NCI-H187 (cell line): ENCODE measurements at regions not wholly inside any gene's neighbourhood (a gene's known extent, or its start where the extent isn't known, plus 50 kb on each side); places are given as distances from the start of the nearest gene placed in this dataset.
"Not testable (repeated sequence)": the region's sequence is repeated elsewhere in the genome, so short reads cannot be mapped to it uniquely, and the experiment has no call there.

ENCODE experiments used
- DNase-seq, 2 experiments: peaks; one replicate each; lab custom pipeline; 2025; lab: John Stamatoyannopoulos, UW

GRCh38 chr2:21782866-21783265 is 659.1 kb downstream of the TDRD15 start:
- no peak for DNase-seq

- no peak for DNase-seq
Observed at GRCh38 chr2:21787941-21788340, 664.2 kb downstream of the TDRD15 start.

GRCh38 chr2:21790311-21790710 is 666.5 kb downstream of the TDRD15 start:
- DNase-seq: not testable (repeated sequence)

GRCh38 chr2:21792571-21792970 is 668.8 kb downstream of the TDRD15 start:
- DNase-seq: no peak

GRCh38 chr2:21793461-21793860 is 669.7 kb downstream of the TDRD15 start:
- no peak for DNase-seq

GRCh38 chr2:21794611-21795010 is 670.8 kb downstream of the TDRD15 start:
- no peak for DNase-seq

DNA sequence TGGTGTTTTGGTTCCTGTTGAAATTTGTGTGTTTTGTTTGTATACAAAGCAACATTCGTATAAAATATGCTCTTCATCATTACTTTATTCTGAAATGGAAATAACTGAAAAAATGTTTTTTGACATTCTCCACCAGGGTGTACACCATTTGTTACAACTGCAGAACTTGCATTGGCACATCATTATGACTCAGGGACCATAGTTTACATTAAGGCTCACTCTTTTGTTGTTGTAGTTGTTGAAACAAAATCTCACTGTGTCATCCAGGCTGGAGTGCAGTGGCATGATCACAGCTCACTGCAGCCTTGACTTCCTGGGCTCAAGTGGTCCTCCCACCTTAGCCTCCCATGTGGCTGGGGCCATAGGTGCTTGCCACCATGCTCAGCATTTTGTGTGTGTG is 676.6 kb downstream of the TDRD15 start:
- DNase-seq: no peak

GRCh38 chr2:21803550-21803949 is 679.8 kb downstream of the TDRD15 start:
- no peak for DNase-seq

DNA sequence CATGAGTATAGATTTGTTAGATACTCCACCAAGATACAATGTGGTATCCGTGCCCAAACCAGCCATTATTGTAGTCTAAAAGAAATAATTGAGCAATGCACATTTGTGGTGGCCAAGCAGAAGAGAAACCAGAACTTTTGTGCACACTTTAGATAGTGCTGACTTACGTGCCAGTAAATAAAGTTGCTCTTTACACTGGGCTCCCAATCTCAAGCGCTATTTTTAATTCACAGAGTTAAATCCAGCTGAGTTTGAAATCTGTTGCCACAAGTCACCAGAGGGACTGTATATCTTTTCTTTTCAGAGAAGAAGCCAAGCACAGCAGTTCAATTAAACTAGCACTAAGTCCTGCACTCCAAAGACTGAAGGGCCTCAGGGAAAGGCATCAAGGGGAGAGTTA is 680.4 kb downstream of the TDRD15 start:
- no peak for DNase-seq

DNA sequence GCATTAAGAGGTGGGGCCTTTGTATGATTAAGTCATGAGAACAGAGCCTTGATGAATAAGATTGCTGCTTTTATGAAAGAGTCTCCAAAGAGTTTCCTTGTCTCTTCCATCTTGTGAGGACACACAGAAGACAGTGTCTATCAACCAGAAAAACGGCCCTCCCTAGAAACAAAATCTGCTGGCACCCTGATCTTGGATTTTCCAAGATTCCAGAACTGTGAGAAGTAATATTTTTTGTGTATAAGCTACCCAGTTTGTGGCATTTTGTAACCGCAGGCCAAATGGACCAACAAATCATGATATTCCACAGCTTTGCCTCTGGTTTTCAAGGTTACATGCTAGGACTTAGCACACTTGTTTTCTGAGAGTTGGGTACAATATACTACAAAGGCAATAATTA is 687.8 kb downstream of the TDRD15 start:
- no peak for DNase-seq

- no peak for DNase-seq
Observed at GRCh38 chr2:21812766-21813165, 689.0 kb downstream of the TDRD15 start.

DNA sequence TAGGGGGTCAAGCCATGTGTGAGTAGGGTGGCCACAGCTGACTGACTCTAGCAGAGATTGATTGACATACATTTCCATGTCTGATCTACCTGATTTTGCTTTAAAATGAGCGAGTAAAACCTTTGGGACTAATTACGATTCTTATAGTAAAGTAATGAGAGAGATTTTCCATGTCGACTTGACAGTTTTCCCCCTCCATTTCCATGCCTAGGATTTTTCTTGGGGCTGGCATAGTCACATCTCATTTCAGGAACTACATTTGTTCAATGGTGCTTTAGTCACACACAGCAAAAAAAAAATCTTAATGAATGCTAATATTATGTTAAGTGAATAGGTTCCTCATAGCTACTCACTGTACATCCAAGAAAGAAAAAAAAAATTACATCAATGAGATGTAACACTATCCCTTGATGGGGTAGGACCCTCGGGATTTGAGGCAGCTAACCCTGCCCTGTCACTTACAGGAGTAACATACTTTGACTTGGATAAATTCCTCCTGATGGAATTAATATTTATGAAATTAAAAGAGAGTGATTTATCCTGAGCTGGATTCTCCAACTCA is 690.9 kb downstream of the TDRD15 start:
- no peak for DNase-seq

DNA sequence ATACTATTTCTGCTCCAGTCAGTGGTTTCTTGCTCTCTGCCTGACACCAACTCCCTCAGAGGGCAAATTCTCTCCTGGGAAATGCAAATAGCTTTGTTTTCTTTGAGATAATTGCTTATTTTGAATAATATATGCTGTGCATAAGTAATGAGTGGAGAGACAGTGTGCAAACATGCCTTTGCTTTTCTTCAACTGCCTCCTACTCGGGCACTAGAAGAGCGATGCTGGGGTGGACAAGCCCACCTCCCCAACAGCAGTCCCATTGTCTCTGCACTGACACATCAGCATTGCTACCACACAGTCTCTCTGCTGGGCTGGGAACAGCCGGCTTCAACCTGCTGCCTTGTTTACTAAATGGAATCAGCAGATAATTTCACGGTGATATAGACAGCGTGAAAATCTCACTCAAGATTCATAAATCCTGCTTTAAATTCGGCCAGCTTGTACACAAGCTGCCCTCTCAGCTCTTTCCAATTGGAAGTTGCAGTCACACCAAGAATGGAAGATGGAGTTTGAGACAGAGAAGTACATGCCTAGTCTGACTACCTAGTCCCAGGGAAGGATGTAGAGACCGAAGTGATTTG is 694.5 kb downstream of the TDRD15 start:
- no peak for DNase-seq

DNA sequence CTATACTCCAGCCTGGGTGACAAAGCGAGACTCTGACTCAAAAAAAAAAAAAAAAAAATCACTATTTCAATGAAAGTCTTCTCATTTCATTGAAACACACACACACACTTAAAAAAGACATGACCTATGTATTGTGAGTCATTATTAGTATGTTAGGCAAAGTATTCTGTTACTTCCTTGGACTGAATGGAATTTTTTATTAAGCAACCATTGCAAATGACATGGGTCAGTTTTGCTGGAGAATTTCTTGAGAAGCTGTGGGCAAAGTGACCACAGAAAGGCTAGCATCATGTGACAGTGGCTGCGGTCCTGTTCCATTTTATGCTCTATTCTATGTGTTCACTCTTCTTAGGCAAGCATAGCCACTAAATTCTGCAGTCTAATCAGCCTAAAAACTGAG is 695.7 kb downstream of the TDRD15 start:
- no peak for DNase-seq

GRCh38 chr2:21820271-21820670 is 696.5 kb downstream of the TDRD15 start:
- no peak for DNase-seq

DNA sequence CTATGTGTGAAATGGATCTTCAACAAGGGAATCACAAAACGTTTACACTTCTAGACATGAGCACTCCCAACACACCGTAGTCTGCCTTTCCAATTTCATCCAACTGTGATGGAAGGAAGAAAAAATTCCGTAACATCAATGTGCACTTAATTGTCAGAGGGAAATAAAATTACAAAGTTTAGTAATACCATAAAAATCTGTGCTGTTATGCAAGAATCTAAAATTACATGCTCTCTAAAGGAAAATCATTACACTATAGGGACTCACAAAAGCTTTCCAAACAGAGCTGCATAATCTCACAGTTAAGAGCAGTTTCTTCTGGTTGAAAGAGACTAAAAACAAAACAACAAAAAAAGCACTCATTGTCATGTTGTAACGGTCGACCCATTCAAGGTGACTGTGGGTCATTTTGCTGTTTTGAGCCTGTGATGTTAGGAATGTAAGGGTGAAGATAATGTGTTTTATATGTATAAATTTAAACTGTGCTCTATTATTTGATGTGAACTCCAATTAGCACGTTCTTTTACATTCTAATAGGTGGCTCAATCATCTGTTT is 698.0 kb downstream of the TDRD15 start:
- no peak for DNase-seq

DNA sequence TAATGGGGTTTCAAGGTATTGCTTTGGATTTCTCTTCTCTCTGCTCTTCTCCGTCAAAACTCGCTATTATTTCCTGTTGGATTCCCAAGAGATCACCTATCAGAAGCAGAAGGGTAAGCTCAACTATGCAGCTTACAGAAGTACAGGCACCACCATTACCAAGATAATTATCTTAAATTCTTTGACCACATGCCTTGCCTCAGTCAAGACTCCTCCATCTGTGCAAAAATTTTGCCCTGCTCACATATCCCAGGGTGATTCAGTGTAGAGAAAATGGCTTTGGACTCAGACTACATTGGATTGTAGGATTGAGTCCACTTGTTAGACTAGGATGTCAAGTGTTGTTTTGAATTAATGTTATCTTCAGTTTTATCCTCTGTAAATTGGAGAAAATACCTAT is 698.7 kb downstream of the TDRD15 start:
- no peak for DNase-seq

DNA sequence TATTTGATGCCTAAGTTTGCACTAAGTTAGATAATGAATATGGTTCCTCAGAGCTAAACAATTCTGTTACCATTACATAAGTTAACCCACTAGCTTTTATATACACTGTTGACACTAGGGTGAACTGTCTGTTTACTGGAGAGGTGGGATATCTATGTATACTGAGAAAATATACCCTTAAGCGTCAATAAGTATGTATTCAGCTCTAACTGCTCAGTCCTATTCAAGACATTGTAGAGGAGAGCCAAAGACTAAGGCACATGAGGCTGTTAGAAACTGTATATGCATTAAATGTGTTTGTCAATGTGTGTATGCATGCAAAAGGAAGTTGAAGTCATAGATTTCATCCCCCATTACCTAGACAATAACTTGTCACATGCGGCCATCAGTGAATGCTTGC is 710.0 kb downstream of the TDRD15 start:
- DNase-seq: no peak

DNA sequence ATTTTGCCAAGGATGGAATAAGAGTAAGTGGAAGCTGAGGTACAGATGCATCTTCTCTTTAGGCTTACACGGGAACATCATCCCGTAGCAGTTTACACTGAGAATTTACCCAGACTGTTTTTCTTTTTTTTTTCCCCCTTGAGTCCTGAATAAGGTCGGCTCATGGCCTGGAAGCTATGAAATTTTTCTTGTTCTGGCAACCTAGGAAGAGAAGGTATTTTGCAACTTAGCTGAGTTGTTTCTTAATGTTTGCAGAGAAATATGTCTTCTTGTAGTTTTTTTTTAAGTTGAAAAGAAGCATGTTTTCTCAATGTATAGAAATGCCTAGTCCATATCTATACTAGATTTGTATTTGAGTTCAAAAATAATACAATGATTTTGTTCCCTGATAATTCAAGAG is 712.5 kb downstream of the TDRD15 start:
- DNase-seq: no peak

- no peak for DNase-seq
Observed at GRCh38 chr2:21836719-21837118, 713.0 kb downstream of the TDRD15 start.

- no peak for DNase-seq
Observed at GRCh38 chr2:21837168-21837960, 713.6 kb downstream of the TDRD15 start.

DNA sequence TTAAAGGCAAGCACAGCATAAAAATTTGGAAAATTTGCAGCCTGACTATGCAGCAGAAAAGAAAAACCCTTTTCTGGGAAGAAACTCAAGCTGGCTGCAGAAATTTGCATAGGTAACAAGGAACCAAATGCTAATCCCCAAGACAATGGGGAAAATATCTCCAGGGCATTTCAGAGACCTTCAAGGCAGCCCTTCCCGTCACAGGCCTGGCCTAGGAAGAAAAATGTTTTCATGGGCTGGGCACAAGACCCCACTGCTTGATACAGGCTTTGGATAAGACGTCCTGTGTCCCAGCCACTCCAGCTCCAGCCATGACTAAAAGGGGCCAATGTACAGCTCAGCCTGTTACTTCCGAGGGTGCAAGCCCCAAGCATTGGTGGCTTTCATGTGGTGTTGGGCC is 717.6 kb downstream of the TDRD15 start:
- DNase-seq: no peak

GRCh38 chr2:21850367-21850766 is 726.6 kb downstream of the TDRD15 start:
- DNase-seq: not testable (repeated sequence)
